IPS-20b (cell line): ENCODE measurements at regions not wholly inside any gene's neighbourhood (a gene's known extent, or its start where the extent isn't known, plus 50 kb on each side); places are given as distances from the start of the nearest gene placed in this dataset.
"Not testable (repeated sequence)": the region's sequence is repeated elsewhere in the genome, so short reads cannot be mapped to it uniquely, and the experiment has no call there.

Experiments
- H3K27ac ChIP-seq: one replicate; pipeline ENCODE4 v1.5.1; 2013; ENCODE audit warnings: low read length
- H3K27me3 ChIP-seq: 2 replicates; pipeline ENCODE4 v1.6.1; 2013; ENCODE audit warnings: mild to moderate bottlenecking, low read length, inconsistent platforms; ENCODE audit not compliant: insufficient read depth
- H3K36me3 ChIP-seq: 2 replicates; pipeline ENCODE4 v1.6.1; 2013; ENCODE audit warnings: low read depth, mild to moderate bottlenecking, inconsistent platforms, low read length, moderate library complexity; ENCODE audit not compliant: insufficient read depth
- H3K4me1 ChIP-seq: 2 replicates; pipeline ENCODE4 v1.6.1; 2013; ENCODE audit warnings: mild to moderate bottlenecking, control low read depth, inconsistent platforms, low read length, moderate library complexity; ENCODE audit not compliant: insufficient read depth
- H3K4me3 ChIP-seq: 2 replicates; pipeline ENCODE4 v1.5.1; 2013; ENCODE audit warnings: mild to moderate bottlenecking, low read length, inconsistent platforms
- H3K9ac ChIP-seq: 2 replicates; pipeline ENCODE4 v1.6.1; 2013; ENCODE audit warnings: low read depth, mild to moderate bottlenecking, inconsistent platforms, low read length, moderate library complexity
- H3K9me3 ChIP-seq: 2 replicates; pipeline ENCODE4 v1.6.1; 2013; ENCODE audit warnings: mild to moderate bottlenecking, low read depth, low read length, inconsistent platforms; ENCODE audit not compliant: insufficient read depth

DNA sequence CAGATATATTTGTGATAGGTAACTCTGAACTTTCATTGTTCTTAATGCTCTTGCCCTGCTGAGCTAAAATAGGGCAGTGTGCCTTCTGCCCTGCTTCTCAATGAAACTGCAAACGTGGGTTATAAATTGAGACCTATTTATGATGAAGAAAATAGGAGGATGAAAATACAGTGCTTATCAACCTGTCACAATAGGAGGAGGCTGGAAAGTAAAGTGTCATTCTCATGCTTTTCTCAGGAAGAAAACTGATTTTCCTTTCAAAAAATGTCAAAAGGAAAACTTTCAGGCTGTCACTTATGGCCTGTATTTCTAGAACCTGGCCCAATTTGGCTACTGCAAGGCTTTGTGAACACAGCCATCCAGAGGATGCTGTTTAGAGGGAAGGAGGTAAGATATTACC is 130.3 kb upstream of the TUSC1 start:
- no peaks in the 10 kb centered on the region for H3K36me3 ChIP-seq
- H3K27ac ChIP-seq: no peak overlapping the region
- H3K9me3 ChIP-seq: peaks cover 5% of the 10 kb centered on the region; the same call in 1 of the 2 replicates
- H3K4me3 ChIP-seq: no peak overlapping the region
- H3K9ac ChIP-seq: no peak overlapping the region
- H3K27me3 ChIP-seq: no peaks in the 10 kb centered on the region
- no peaks in the 10 kb centered on the region for H3K4me1 ChIP-seq

DNA sequence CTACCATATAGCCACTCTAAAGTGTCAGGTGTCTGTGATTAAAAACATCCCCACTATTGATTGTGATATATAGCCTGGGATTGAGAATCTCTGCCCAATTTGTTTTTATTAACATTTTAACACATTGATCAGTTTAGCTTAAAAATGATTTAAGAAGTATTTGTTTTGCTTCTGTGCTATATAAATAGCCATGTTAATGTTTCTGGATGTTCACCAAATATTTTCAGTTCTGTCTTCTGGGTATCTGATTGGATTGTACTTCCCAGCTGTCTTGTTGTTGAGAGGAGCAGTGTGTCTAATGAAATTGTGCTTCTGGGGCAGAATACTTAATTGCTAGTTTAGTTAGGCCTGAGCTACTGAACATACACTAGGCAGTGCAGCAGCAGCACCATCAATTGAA is 126.6 kb upstream of the TUSC1 start:
- no peaks in the 10 kb centered on the region for H3K27me3 ChIP-seq
- no peak overlapping the region for H3K9ac ChIP-seq
- peaks cover 5% of the 10 kb centered on the region; the same call in 1 of the 2 replicates for H3K9me3 ChIP-seq
- no peak overlapping the region for H3K4me3 ChIP-seq
- H3K36me3 ChIP-seq: no peaks in the 10 kb centered on the region
- no peaks in the 10 kb centered on the region for H3K4me1 ChIP-seq
- H3K27ac ChIP-seq: no peak overlapping the region

DNA sequence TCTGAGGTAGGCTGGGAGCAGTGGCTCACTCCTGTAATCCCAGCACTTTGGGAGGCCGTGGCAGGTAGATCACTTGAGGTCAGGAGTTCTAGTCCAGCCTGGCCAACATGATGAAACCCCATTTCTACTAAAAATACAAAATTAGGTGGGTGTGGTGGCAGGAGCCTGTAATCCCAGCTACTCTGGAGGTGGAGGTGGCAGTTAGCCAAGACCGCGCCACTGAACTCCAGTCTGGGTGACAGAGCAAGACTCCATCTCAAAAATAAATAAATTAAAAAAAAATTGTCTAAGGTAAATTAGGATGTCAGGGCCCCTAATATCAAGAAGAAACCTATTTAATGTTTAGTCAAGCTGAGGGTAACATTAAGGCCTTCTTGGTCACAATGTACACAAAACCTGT is 123.7 kb upstream of the TUSC1 start:
- not testable (repeated sequence) for H3K9ac ChIP-seq, H3K9me3 ChIP-seq, H3K4me3 ChIP-seq, H3K27me3 ChIP-seq, H3K27ac ChIP-seq, H3K36me3 ChIP-seq, H3K4me1 ChIP-seq

DNA sequence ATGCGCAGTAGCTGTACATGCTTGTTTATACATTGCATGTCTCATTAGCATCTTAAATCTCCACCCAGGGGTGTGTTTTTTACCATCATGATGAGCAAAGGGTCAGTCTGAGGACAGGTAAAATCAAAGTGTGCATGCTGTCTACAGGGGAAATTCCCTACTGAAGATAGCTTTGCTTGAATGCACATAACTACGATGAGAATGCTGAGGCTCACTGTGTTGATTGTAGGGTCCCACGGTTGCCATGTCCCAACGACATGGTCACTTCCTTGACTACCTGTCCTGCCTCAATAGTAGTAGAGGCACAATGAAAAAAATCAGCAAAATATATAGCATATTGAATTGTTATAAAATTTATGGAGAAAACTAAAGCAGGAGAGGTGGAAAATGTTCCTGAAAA is 95.6 kb upstream of the TUSC1 start:
- Histone ChIP-seq H3K27me3 (no peaks in the 10 kb centered on the region), H3K4me3 (no peak overlapping the region), H3K9ac (no peak overlapping the region), H3K27ac (no peak overlapping the region), H3K36me3 (no peaks in the 10 kb centered on the region), H3K4me1 (no peaks in the 10 kb centered on the region), H3K9me3 (no peaks in the 10 kb centered on the region)

DNA sequence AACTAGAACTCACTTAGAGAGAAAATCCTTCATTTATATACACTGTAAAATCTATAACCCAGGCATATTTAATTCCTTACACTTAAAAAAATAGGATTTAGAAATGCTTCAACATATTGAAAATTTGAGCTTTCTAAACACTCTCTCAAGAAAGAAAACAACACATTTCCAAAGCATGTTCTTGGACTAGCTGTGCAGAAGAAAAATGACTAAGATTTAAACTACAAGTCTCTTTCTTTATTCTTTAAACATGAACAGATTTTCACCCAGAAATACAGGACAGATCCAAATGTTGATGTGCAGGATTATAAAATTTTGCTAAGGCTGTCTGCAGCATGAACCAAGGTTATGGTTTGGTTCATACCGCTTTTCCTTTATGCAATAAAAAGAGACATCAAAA is 77.7 kb upstream of the TUSC1 start:
- no peaks in the 10 kb centered on the region for H3K27me3 ChIP-seq
- H3K36me3 ChIP-seq: no peaks in the 10 kb centered on the region
- no peak overlapping the region for H3K27ac ChIP-seq
- no peak overlapping the region for H3K4me3 ChIP-seq
- H3K9ac ChIP-seq: no peak overlapping the region
- H3K9me3 ChIP-seq: no peaks in the 10 kb centered on the region
- no peaks in the 10 kb centered on the region for H3K4me1 ChIP-seq

DNA sequence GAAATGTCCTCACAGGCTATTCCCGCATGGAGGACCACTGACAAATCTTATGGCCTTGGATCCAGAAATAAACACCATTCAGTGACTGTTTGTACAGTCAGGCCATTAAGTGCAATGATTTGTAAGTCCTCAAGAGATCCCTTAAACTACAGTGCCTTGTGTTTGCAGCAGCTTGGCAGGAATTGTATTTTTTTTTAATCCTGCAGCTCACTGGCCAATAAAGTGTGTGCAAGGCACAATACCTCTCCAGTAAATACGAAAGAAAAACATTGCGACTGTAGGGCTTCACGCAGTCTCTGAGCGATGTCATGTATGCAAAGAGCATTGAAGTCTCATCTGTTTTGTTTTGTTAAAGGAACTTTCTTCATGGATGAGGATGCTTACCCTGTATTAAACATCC is 74.2 kb upstream of the TUSC1 start:
- H3K9ac ChIP-seq: no peak overlapping the region
- no peaks in the 10 kb centered on the region for H3K9me3 ChIP-seq
- no peak overlapping the region for H3K27ac ChIP-seq
- no peaks in the 10 kb centered on the region for H3K36me3 ChIP-seq
- H3K4me3 ChIP-seq: no peak overlapping the region
- H3K4me1 ChIP-seq: no peaks in the 10 kb centered on the region
- no peaks in the 10 kb centered on the region for H3K27me3 ChIP-seq

DNA sequence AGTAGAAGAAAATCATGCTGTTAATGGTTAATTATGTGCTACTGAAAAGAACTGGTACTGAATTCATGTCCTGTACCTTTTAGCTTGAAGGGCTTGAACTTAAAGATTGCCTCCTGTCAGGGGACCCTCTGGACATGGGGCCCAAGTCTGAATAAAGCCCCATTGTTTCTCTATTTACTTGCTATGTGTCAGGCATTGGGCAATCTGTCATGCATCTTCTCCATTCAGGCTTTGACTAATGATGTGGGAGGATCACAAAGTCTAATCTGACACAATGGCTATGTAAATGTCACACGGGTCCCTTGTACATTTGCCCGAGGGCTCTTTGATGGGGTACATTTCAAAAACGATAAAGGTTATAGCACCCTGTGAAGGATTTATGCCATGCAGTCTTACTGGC is 64.0 kb upstream of the TUSC1 start:
- no peaks in the 10 kb centered on the region for H3K36me3 ChIP-seq
- no peaks in the 10 kb centered on the region for H3K9me3 ChIP-seq
- no peak overlapping the region for H3K4me3 ChIP-seq
- no peaks in the 10 kb centered on the region for H3K27me3 ChIP-seq
- no peak overlapping the region for H3K9ac ChIP-seq
- H3K4me1 ChIP-seq: no peaks in the 10 kb centered on the region
- H3K27ac ChIP-seq: no peak overlapping the region

DNA sequence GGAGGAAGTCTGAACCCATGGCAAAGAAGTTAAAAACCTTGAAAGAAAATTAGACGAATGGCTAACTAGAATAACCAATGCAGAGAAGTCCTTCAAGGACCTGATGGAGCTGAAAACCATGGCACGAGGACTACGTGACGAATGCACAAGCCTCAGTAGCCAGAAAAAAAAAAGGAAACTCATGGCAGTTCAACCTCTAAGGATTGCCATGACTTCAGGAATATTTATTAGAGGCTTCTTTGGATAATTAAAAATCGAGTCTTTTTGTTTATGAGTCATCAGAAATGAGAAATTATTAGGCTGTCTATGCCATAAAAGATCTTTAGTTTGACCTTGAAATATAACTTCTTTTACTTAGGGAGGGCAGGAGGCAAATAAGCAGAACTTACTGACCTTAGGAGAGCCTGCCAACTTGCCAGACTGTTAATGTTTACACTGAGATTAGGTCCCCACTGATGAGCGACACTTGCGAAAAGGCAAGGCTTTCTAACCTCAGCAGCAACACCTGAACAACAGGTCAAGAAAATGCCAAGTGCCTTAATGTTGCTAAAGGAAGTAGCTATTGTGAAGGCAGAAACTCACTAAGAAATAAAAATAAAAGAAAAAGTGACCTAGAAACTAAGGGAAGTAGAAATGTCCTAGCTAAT is 55.2 kb upstream of the TUSC1 start:
- Histone ChIP-seq H3K4me3 (no peak overlapping the region), H3K9ac (no peak overlapping the region), H3K27me3 (no peaks in the 10 kb centered on the region), H3K36me3 (no peaks in the 10 kb centered on the region), H3K4me1 (no peaks in the 10 kb centered on the region), H3K9me3 (peaks cover 12% of the 10 kb centered on the region), H3K27ac (no peak overlapping the region)

DNA sequence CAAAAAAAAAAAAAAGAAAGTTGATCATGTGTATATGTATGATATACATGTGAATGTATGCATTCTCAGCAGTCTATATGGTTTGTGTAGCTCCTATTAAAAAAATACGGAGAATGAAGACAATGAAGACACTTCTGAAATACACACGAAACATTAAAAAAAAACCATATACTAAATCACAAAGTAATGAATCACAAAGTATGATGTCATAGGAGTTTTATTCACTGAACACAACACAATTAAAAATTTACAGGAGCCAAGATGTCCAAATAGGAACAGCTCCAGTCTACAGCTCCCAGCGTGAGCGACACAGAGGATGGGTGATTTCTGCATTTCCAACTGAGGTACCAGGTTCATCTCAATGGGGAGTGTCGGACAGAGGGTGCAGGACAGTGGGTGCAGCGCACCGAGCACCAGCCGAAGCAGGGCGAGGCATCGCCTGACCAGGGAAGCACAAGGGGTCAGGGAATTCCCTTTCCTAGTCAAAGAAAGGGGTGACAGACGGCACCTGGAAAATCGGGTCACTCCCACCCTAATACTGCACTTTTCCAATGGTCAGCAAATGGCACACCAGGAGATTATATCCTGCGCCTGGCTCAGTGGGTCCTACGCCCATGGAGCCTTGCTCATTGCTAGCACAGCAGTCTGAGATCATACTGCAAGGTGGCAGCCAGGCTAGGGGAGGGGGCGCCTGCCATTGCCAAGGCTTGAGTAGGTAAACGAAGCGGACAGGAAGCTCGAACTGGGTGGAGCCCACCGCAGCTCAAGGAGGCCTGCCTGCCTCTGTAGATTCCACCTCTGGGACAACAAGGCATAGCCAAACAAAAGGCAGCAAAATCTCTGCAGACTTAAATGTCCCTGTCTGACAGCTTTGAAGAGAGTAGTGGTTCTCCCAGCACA is 53.9 kb upstream of the TUSC1 start:
- not testable (repeated sequence) for H3K4me1 ChIP-seq, H3K36me3 ChIP-seq, H3K27me3 ChIP-seq, H3K4me3 ChIP-seq, H3K9ac ChIP-seq, H3K27ac ChIP-seq
- H3K9me3 ChIP-seq: peaks cover 12% of the 10 kb centered on the region
